HG02852 (cell line): ENCODE measurements at regions not wholly inside any gene's neighbourhood (a gene's known extent, or its start where the extent isn't known, plus 50 kb on each side); places are given as distances from the start of the nearest gene placed in this dataset.
A peak's percentile ranks its signal among the peaks of the same experiment; 100 is the strongest.
"Not testable (repeated sequence)": the region's sequence is repeated elsewhere in the genome, so short reads cannot be mapped to it uniquely, and the experiment has no call there.

ENCODE experiments used
- ATAC-seq: cut with Tn5 transposase; IDR thresholded peaks from one replicate; pipeline ENCODE4 v1.9.1; 2021; ENCODE audit warnings: mild to moderate bottlenecking, moderate library complexity; ENCODE audit not compliant: unreplicated experiment

DNA sequence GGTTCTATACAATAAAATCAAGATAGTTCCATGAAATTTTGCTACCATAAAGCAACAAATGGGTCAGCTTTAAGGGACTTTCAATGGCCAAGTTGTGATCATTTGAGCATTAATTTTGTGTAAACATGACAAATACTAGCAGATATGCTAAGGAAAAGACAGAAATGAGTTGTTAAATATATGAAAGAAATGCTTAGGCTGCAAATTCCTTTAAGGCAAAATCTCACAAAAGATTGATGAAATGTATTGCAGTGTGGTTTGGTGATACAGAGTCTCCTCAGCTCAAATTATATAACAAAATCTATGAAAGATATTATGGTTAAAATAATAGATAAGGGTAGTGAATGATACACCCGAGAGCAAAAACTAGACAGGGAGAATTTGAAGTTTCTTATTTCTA is 377.2 kb downstream of the RAP2B start:
- ATAC-seq: no peak

DNA sequence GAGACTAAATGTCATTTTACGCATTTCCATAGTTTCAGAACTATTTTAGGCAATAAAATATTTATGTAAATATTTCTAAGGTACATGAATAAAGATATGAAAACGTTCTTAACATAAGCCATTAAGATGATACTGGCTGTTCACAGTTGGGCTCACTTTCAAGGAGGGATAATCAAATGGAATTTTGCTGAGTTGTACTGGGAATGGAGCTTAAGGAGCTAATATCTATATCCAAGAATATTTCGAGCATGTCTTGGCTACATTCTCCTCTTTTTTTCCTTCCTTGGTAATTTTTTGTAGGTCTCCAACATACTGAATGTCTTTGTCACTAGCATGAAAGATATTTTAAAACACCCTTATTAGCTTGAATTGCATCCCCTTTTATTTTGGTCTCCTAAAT is 383.4 kb downstream of the RAP2B start:
- no peak for ATAC-seq

DNA sequence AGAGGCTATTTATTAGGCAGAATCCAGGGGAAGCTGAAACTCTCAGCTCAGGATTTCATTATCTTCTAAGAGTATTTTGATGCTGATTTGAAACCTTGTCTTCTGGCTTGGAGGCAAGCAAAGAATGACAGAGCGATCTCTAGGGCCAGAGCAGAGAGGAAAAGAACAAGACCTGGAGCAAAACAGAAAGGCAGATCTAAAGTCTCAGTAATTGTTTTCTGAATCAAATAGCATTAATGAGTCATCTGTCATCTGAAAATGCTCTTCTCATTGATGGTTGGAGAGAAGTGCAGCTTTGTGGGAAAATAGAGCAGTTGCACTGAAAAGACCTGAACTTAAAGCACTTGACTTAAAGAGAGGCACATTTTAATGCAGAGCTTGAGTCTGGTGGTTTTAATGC is 385.9 kb downstream of the RAP2B start:
- ATAC-seq: no peak

DNA sequence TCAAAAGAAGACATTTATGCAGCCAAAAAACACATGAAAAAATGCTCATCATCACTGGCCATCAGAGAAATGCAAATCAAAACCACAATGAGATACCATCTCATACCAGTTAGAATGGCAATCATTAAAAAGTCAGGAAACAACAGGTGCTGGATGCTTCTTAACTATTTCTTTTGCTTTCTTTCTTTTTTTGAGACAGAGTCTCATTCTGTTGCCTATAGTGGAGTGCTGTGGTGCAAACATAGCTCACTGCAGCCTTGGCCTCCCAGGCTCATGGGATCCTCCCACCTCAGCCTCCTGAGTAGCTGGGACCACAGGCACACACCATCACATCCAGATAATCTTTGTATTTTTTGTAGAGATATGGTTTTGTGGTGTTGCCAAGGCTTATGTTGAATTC is 387.7 kb downstream of the RAP2B start:
- not testable (repeated sequence) for ATAC-seq

- ATAC-seq: no peak
Measured at GRCh38 chr3:153551536-153552285, 389.7 kb downstream of the RAP2B start.

DNA sequence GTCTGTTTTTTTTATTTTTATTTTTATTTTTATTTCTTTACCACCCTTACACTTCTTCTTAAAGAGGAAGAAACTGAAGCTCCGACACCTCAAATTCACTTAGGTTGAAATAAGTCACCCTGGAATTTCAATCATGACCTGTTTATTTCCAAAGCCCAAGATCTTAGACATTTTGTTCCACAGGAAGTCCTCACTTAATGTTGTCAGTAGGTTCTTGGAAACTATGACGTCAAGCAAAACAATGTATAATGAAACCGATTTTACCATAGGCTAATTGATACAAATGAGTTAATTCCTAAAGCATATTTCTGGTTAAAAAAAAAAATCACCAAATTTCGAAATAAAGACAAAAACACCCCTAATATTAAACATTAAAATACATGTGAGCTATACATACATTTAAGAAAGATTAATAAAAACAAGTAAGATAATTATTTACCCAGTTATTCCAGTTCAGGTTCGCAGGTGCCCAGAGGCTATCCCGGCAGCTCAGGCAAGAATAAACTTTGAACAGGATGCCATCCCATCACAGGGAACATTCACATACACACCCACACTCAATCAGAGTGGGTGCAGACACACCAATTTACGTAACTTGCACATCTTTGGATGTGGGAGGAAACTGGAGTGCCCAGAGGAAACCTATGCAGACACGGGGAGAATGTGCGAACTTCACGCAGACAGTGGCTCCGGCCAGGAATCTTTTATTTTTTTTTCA is 391.0 kb downstream of the RAP2B start:
- no peak for ATAC-seq

DNA sequence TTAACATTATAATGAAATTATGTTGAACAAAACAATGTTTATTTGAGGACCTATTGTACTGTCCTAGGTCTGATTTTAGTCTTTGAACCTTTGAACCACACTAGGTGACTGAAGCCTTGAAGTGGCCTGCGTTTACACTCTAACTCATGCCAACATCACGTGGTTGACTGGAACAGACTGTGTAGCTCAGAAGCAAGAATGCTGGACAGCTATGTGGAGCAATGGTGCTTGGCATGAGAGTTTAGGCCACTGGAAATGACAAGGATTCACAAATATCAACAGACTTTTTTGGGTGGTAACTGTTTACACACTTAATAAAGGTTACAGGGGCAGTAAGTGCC is 391.5 kb downstream of the RAP2B start:
- ATAC-seq: no peak

GRCh38 chr3:153555919-153556318 is 393.9 kb downstream of the RAP2B start:
- no peak for ATAC-seq

DNA sequence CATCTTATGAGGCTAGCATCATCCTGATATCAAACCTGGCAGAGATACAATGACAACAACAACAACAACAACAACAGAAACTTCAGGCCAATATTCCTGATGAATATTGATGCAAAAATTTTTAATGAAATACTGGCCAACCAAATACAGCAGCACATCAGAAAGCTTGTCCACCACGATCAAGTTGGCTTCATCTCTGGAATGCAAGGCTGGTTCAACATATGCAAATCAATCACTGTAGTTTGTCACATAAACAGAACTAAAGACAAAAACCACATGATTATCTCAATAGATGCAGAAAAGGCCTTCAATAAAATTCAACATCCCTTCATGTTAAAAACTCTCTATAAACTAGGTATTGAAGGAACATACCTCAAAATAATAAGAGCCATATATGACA is 397.3 kb downstream of the RAP2B start:
- not testable (repeated sequence) for ATAC-seq

- no peak for ATAC-seq
Measured at GRCh38 chr3:153567011-153567410, 405.0 kb downstream of the RAP2B start.

DNA sequence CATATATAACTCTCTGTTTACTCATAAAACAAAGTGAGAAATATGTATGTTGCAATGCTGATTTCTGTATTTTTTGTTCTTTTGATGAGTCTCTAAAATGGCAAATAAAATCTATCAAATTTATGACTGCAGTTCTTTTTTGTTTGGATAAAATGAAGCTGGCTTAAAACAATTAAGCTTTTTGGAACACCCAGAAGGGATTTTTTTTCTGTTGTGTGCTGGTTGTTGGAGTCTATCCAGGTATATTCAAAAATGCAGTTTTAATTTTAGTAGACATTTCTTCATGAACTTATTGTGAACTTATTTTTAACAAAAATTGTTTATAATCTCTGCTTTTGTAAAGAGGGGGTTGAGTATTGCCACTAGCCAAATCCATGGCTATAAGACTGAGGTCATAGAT is 405.5 kb downstream of the RAP2B start:
- no peak for ATAC-seq

DNA sequence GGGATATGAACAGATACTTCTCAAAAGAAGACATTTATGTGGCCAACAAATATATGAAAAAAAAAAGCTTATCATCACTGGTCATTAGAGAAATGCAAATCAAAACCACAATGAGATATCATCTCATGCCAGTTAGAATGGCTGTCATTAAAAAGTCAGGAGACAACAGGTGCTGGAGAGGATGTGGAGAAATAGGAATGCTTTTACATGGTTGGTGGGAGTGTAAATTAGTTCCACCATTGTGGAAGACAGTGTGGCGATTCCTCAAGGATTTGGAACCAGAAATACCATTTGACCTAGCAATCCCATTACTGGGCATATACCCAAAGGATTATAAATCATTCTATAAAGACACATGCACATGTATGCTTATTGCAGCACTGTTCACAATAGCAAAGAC is 408.5 kb downstream of the RAP2B start:
- ATAC-seq: not testable (repeated sequence)

DNA sequence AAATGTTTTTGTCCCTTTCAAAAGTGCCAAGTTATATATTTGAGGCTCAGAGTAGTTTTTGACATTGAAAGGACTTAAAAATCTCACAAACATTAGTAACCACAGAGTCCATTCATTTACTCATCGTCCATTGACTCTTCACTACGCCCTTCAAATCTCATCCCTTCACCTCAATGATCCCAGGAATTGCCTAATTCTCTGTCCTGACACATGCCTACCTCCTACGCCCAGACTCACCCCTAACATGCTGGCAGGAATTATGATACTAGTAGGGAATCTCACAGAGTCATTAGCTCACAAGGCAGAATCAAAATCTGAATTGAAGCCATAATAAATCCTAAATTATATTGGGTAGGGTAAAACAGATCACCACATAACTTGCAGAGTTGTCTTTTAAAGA is 410.1 kb downstream of the RAP2B start:
- no peak for ATAC-seq

GRCh38 chr3:153572654-153573053 is 410.6 kb downstream of the RAP2B start:
- ATAC-seq: no peak

GRCh38 chr3:153573481-153573880 is 411.5 kb downstream of the RAP2B start:
- no peak for ATAC-seq

GRCh38 chr3:153574445-153574844 is 412.4 kb downstream of the RAP2B start:
- no peak for ATAC-seq

GRCh38 chr3:153577059-153577736 is 415.2 kb downstream of the RAP2B start:
- ATAC-seq: no peak

DNA sequence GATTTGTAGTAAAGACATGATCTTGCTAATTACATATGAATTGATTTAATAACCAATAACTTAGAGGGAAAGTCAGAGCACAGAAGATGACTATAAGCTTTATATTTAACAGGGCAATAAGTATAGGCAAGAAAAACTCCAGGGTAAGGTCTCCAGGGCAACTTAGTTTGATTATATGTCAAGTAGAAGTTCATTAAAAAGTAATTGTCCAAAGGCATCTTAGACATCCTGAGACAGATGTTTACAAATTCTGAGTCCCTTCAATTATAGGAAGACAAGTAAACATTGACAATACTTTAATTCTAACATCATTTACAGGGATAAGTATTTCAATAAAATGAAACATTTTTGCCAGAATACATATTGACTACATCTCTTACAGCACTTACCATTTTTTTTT is 416.0 kb downstream of the RAP2B start:
- no peak for ATAC-seq

- no peak for ATAC-seq
Measured at GRCh38 chr3:153590051-153590450, 428.0 kb downstream of the RAP2B start.

DNA sequence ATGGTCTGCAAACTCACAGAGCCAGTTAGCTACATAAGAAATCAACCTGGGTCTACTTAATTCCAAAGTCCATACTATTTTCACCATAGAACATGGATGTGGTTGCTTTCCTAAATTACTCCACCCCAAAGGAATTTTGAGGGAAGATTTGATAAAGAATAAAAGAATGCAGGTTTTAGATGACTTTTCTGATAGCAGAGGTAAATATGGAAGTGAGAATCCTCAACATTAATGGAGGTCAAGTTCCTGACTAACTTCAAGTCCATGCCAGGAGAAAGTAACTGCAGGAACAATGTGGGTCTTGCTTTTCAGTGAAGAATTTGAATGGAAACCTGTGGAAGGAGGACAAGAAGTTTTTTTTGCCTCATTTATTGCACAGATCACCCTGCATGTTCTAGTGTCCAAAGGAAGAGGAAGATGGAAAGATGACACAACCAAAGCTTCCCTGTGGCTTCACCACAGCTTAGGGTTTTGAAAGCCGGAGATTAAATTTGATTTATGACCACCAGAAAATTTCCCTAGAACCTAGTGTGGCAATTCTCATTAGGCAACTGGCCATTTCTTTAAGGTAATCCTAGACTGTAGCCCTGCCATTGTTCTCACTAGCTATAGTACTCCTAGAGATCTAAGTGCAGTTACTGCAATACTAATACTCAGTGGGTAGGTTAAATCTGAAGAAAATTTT is 429.7 kb downstream of the RAP2B start:
- no peak for ATAC-seq

DNA sequence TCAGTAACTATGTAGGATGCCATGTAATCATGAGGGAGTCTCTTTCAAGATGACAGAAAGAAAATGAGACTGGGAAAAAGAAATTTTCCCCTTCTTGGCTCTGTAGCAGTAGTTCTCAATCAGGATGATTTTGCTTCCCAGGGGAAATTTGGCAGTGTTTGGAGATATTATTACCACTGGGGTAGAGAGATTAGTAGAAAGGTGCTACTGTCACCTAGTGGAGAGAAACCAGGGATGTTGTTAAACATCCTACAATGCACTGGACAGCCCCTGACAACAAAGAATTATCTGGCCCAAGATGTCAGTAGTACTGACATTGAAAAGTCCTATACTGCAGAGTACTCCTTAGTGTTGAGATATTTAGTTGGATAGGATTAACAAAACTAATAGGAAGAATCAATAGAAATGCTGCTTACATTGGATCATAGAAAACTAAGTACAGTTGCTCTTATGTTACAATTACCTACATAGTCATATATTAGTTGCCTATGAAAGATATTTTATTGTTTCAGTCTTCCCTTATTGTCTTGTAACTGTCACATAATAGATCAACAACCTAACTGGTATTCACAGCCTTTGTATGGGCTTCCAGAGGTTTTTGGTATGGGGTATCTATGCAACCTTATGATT is 433.3 kb downstream of the RAP2B start:
- ATAC-seq: peak; percentile 62
